ENCODE measurements at regions not wholly inside any gene's neighbourhood (a gene's known extent, or its start where the extent isn't known, plus 50 kb on each side); places are given as distances from the start of the nearest gene placed in this dataset.

- DNase-seq, result no peak
Measured at GRCh38 chr6:163837691-163838431, 423.3 kb downstream of the QKI start.

DNA sequence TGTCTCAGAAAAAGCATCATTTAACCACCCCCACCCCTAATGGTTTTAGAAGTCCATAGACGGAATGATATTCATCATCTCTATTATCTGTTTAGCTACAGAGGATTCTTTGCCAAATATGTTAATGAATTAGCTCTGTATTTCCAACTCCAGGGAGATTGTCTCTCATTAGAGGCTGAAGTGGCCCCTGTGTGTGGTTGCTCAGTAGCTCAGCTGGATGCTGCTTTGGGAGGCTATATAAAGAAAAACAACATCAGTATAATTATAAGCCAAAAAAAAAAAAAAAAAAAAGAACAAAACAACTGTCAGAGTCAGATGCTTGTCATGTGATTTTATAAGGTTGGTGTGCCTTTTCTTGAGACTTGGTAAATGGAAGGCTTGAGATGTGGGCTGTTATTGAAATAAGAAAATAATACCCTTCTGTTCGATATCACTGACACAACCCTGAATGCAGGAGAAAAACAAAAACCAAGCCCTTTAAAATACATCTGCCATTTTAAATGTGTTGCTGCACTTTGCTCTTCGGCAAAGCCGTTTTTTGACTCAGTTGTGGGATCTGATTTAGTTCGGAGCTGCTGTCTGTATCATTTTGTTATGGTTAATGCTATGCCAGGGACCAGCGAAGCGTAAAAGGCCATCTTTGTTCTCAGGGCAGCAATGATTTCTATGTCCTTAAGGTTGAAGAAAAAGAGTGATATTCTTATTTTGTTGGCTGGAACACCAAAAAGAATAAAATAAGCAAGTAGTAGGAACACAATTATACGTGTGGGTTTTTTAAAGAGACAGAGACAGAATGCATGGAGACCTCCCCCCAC is 422.6 kb downstream of the QKI start:
- DNase-seq, result no peak

GRCh38 chr6:163835439-163836171 is 421.1 kb downstream of the QKI start:
- DNase-seq, result no peak

DNA sequence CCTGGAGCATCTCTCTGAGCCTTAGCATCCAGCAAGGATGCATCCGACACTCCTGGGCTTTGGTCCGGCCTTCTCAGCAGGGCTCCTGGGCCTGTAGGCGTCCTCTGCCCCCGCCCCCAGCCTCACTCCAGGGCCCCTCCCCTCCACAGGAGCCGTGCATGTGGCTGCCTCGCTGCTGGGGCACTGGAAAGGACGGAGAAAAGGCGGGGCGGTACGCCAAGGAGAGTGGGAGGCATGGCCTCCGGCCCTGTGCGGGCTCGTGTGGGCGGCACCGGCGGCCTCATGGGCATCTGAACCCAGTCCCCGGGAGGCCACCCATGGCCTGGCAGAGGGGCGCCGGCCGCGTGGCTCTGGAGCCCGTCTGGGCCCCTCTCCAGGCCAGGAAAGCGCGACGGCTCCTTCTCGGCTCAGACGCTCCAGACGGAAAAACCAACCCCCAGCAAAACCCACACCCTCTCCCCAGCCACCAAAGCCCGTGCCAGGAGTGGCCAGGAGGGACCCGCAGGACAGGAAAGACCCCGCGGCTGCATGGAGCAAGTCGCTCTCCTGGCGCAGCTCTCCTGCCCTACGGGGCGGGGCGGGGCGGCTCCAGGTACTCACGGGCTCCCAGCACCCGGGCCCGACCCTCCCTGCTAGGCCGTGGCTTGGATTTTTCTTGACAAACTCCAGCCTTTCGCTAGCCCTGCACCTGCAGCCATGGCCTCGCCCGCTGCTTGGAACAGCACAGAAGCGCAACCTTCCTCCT is 419.9 kb downstream of the QKI start:
- no peak for DNase-seq

- no peak for DNase-seq
Measured at GRCh38 chr6:163831736-163832135, 417.2 kb downstream of the QKI start.

DNA sequence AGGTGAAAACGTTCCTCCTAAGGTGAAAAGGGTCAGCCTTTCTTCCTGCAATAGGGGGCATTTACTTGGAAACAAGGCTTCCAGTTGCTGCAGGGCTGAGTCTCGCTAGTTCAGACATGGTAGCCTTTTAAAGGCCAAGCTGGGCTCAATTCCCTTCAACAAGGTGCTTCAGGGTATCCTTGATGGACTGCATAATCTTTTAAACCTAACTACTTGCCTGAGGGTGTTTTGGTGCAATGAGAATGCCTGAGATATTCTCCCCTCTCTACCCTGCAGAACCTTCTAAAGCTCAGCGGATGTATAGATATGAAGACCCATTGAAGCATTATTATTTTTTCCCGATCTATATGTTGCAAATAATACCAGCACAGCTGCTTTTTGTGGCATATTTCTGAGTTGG is 416.1 kb downstream of the QKI start:
- DNase-seq, result no peak

- DNase-seq, result no peak
Measured at GRCh38 chr6:163828038-163828795, 413.7 kb downstream of the QKI start.

- no peak for DNase-seq
Measured at GRCh38 chr6:163827143-163827542, 412.6 kb downstream of the QKI start.

GRCh38 chr6:163826629-163827028 is 412.1 kb downstream of the QKI start:
- DNase-seq, result no peak

DNA sequence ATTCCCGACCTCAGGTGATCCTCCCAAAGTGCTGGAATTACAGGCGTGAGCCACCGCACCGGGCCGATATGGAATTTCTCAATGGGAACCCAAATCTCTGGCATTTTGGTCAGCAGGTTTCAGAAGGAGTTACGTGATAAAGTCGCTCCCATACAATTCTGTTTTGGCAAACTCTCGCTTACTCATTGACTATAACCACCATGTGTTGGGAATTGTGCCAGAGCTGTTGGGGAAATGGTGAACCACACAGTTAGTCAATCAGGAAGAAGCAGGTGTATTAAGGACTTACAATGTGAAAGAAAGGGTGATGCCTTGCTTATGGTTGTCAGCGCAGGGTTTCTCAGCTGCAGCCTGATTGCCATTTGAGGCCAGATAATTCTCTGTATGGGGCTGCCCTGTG is 410.5 kb downstream of the QKI start:
- DNase-seq, result no peak

- DNase-seq, result no peak
Measured at GRCh38 chr6:163823577-163823976, 409.1 kb downstream of the QKI start.

- no peak for DNase-seq
Measured at GRCh38 chr6:163820745-163821458, 406.4 kb downstream of the QKI start.

- no peak for DNase-seq
Measured at GRCh38 chr6:163820171-163820570, 405.7 kb downstream of the QKI start.

DNA sequence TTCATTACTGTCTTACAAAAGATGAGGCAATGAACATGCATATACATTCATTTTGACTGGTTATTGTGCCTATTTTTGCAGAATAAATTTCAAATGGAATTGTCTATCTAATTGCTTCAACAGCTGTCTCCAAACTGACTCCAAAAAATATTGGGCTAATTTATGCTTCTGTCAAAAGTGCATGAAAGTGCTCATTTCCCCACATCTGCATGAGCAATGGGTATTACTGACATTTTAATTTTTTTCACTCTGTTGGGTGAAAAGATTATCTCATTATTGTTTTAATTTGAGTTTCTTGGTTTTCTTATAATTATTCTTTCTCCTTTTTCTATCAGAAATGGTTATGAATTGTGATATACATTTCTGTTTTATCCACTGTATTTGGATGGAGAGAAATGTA is 404.2 kb downstream of the QKI start:
- DNase-seq, result no peak

- DNase-seq, result no peak
Measured at GRCh38 chr6:163816441-163816840, 401.9 kb downstream of the QKI start.

DNA sequence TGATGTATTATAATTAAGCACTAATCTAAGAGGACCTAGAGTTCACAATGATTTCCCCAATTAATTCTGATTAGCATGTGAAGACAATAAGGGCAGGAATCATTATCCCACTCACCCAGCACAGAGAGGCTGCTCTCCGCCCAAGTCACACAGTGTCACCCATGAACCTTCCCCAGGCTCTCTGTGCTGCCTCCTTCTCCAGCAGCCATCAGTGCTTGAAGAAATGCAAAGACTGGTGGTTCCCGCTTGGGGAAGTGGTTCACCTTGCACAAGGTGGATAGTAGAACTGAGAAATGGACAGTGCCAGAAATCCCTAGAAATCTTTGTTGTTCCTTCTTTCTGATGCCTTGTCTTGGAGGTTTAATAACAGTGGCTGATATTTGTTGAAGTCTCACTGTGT is 401.3 kb downstream of the QKI start:
- no peak for DNase-seq

DNA sequence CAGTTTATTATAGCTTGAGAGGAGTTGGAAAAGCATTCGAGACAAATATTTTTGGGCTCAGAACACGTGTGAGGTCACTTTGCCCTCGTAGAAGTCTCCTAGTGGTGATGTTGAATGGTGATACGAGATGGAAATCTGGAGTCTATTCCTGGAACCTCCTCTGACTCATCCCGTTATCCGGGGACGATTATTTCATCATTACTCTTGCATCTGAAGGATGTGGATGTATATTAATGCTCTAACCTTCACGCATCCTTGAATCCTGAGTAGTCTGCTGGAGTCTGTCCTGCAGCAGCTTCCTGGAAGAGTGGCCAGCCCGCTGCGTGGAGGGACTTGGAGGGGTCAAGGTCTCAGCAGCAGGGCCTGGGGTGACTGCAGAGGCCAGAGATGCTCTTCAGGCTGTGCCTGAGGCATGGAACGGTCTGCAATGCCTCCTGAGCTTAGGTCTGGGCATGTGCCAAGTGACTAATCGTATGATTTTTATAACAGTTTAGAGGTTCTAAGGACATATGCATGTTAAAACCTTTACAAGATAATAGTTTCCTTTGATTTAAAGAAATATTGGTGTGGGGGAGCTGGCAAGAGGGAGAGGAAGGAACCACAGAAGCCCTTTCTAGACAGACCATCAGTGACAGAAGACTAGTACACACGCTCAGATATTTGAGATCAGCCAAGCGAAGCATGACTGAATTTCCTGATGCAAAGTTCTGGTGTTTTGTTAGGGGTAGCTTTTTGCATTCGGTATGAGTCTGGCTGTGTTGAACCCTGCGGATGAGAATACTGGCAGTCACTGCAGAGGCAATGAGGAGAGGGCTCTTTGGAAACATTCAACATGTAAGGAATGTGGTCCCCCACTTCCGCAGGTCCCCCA is 400.2 kb downstream of the QKI start:
- no peak for DNase-seq

DNA sequence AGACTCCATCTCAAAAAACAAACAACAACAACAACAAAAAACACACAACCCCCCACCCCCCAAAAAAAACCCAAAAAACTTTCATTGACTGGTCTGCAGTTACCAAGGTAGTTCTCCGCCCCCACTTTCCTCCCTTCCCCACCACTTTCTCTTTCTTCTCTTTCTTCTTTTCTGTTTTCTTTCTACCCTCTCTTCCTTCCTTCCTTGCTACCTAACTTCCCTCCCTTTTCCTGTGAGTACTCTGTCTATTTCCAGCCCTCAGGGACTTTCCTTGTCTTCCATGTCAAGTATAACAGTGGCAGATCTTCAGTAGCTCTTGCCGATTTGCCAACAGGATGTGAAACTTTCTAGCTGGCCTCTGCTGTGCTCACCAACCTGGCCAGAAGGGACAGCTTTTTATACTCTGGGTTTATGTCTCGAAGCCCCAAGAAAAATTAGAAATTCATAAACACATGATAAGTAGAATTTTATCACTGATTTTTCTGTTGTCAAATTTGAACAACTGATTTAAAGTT is 399.5 kb downstream of the QKI start:
- no peak for DNase-seq

DNA sequence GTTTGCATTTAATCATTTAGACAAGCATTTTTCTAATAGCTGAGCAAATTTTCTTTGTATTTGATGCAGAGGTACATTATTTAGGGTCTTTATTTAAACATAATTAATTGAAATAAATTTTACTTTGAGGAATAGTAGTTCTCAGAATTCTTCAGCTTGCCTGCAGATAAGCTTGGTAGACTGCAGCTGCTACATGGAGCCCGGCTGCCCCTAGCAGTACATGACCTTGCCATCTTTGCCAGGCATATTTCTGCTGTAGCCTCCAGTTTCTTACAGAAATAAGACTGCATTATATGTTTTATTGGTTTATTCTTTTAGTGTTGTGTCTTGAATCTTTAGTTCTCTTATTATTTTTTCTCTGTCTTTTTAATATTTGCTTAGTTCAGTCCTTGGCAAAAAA is 396.8 kb downstream of the QKI start:
- no peak for DNase-seq

GRCh38 chr6:163809364-163809763 is 394.8 kb downstream of the QKI start:
- no peak for DNase-seq
